Activated naive CD4-positive, alpha-beta T cell (primary cell): ENCODE measurements at regions not wholly inside any gene's neighbourhood (a gene's known extent, or its start where the extent isn't known, plus 50 kb on each side); places are given as distances from the start of the nearest gene placed in this dataset.

Source experiments
- DNase-seq, 4 experiments: peaks; one replicate each; lab custom pipeline; 2025; lab: John Stamatoyannopoulos, UW

DNA sequence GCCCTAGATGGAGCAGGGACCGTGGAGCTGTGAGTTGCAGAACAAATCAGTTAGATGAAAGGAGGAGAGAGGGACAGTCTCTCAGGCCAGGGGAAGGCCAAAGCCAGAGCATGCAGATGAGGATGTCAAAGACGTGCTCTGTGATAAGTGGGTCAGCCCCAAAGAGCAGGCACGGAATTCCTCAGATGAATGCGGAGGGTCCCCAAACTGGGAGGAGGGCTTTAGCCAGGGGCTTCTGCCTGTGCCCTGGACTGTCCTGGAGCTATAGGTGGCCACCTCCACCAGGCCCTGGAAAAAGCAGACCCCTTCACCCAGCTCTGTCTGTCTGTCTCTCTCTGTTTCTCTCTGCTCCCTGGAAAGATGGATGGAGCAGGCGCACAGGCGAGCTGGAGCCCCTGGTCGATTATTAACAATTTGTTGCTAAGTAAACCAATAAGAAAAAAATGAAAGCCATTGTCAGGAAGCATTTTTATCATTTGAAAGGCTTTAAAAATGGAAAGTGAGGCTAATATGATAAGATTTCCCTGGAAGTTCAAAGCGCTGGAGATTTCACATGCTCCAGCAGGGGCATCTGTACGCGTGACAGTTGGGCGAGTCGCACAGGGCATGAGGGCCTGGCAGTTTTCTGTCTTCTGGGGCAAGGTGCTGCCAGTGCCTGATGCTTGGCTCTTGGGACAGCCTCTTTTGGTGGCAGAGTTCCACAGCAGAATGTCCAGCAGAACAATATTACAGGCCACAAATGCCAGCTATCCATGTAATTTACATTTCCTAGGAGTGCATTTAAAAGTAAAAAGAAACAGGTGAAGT lies 241.0 kb downstream of the GLI2 start:
- no peak for DNase-seq

- no peak for DNase-seq
Measured at GRCh38 chr2:120977582-120978358, 242.1 kb downstream of the GLI2 start.

DNA sequence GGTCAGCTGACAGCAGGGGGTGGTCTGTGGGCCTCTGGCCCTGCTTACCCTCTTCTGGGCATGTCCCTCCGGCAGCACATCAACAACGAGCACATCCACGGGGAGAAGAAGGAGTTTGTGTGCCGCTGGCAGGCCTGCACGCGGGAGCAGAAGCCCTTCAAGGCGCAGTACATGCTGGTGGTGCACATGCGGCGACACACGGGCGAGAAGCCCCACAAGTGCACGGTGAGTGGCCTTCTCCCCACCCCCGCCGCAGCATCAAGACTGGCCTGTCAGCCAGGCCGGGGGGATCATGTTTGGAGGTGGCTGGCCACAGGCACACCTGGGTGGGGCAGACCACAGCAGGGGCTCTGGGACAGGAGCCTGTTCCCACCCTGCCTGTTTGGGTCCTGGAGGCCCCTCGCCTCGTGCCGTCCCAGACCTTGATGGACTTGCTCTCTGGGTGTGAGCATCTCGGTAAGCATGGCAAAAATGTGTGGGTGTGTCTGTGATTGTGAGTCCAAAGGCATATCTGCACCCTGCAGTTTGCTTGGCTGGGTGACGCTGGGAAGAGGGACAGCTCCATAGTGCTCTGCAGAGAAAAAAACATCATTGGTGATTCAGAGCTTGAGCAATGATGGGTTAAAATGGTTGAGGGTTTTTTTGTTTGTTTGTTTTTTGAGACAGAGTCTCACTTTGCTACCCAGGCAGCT lies 242.8 kb downstream of the GLI2 start:
- no peak for DNase-seq

GRCh38 chr2:120979398-120979797 lies 243.7 kb downstream of the GLI2 start:
- no peak for DNase-seq

GRCh38 chr2:120979921-120980320 lies 244.3 kb downstream of the GLI2 start:
- DNase-seq = no peak

DNA sequence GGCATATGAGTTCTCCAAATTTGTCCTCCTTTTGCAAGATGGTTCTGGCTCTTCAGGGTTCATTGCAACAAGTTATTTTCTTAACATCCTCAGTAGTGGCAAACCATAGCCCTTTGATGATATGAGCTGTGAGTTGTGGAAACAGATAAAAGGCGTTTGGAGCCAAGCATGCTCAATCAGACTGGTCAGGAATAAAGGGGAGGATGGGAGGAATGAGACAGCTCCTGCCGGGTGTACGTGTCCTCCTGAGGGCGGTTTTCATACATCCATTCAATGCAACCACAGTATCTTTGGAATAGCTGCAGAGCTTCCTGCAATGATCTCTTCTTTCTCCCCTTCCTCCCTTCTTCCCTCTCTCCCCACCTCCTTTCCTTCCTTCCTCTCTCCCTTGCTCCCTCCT lies 245.8 kb downstream of the GLI2 start:
- DNase-seq = no peak

- DNase-seq = no peak
Measured at GRCh38 chr2:120982598-120982997, 246.9 kb downstream of the GLI2 start.

GRCh38 chr2:120983344-120983743 lies 247.7 kb downstream of the GLI2 start:
- no peak for DNase-seq

DNA sequence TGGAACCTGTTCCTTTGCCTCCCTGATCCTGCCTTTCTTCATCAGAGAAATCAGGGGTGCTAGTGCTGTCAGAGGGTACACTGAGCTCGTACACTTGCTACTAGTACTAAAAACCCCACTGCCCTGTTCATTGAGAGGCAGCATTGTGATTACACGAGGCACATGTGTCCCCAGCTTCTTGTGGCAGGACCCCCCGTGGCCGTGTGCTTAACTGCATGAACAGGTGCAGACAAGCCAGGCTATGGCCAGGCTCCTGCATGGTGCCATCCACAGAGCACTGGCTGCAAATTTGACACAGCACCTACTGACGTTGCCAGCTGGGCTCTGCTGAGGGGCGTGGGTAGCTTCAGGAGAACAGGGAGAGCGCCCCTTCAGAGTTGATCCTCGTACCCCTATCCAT lies 248.4 kb downstream of the GLI2 start:
- no peak for DNase-seq

GRCh38 chr2:120984452-120985173 lies 248.9 kb downstream of the GLI2 start:
- DNase-seq = no peak

GRCh38 chr2:120985174-120985996 lies 249.7 kb downstream of the GLI2 start:
- DNase-seq = no peak

DNA sequence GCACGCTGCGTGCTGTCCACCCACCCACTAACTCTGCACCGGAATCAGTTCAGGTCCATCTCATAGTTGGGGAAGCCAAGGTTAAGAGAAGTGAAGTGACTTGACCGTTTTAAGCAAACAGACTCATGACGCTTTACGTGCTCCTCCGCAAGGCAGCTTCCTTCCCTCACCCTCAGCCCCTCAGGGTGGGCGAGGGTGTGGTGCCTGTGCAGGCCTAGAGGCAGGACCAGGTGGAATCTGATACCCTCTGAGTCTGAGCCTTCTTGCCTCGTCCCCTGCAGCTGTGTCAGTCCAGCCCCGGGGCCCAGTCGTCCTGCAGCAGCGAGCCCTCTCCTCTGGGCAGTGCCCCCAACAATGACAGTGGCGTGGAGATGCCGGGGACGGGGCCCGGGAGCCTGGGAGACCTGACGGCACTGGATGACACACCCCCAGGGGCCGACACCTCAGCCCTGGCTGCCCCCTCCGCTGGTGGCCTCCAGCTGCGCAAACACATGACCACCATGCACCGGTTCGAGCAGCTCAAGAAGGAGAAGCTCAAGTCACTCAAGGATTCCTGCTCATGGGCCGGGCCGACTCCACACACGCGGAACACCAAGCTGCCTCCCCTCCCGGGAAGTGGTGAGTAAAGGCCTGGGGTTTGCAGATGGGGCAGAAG lies 250.5 kb downstream of the GLI2 start:
- no peak for DNase-seq

GRCh38 chr2:120986898-120987650 lies 251.4 kb downstream of the GLI2 start:
- no peak for DNase-seq

DNA sequence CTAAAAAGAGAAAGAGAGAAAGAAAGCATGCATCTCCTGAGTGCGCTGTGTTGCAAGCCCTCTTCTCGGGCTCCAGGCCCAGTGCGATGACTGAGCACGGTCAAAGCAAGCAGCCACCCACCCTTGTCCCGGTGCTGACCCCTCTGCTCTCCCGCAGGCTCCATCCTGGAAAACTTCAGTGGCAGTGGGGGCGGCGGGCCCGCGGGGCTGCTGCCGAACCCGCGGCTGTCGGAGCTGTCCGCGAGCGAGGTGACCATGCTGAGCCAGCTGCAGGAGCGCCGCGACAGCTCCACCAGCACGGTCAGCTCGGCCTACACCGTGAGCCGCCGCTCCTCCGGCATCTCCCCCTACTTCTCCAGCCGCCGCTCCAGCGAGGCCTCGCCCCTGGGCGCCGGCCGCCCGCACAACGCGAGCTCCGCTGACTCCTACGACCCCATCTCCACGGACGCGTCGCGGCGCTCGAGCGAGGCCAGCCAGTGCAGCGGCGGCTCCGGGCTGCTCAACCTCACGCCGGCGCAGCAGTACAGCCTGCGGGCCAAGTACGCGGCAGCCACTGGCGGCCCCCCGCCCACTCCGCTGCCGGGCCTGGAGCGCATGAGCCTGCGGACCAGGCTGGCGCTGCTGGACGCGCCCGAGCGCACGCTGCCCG lies 252.5 kb downstream of the GLI2 start:
- DNase-seq = no peak

- DNase-seq = no peak
Measured at GRCh38 chr2:120988700-120989511, 253.2 kb downstream of the GLI2 start.

DNA sequence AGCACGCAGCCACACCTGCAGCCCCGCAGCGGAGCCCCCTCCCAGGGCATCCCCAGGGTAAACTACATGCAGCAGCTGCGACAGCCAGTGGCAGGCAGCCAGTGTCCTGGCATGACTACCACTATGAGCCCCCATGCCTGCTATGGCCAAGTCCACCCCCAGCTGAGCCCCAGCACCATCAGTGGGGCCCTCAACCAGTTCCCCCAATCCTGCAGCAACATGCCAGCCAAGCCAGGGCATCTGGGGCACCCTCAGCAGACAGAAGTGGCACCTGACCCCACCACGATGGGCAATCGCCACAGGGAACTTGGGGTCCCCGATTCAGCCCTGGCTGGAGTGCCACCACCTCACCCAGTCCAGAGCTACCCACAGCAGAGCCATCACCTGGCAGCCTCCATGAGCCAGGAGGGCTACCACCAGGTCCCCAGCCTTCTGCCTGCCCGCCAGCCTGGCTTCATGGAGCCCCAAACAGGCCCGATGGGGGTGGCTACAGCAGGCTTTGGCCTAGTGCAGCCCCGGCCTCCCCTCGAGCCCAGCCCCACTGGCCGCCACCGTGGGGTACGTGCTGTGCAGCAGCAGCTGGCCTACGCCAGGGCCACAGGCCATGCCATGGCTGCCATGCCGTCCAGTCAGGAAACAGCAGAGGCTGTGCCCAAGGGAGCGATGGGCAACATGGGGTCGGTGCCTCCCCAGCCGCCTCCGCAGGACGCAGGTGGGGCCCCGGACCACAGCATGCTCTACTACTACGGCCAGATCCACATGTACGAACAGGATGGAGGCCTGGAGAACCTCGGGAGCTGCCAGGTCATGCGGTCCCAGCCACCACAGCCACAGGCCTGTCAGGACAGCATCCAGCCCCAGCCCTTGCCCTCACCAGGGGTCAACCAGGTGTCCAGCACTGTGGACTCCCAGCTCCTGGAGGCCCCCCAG lies 254.1 kb downstream of the GLI2 start:
- DNase-seq = no peak

DNA sequence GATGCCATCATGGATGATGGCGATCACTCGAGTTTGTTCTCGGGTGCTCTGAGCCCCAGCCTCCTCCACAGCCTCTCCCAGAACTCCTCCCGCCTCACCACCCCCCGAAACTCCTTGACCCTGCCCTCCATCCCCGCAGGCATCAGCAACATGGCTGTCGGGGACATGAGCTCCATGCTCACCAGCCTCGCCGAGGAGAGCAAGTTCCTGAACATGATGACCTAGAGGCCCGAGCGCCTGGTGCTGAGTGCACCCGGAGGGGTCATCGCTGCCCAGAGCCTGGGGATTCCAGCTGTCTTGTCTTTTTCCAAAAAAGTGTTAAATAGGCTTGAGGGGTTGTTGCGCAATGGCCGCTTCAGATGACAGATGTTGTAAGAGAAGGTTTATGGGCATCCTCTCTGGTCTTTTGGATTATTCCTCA lies 254.8 kb downstream of the GLI2 start:
- DNase-seq = no peak
